B cell (primary cell): ENCODE measurements at regions not wholly inside any gene's neighbourhood (a gene's known extent, or its start where the extent isn't known, plus 50 kb on each side); places are given as distances from the start of the nearest gene placed in this dataset.

ENCODE experiments used
- CTCF ChIP-seq: fragments of 200-600 bp; IDR thresholded peaks from one replicate; pipeline ENCODE4 v1.8.0; 2022; ENCODE audit warnings: antibody characterized with exemption, mild to moderate bottlenecking
- EZH2 ChIP-seq: IDR thresholded peaks from 2 replicates; pipeline ENCODE4 v1.6.1; 2012; ENCODE audit warnings: borderline replicate concordance, low read depth, mild to moderate bottlenecking, moderate library complexity, low read length; ENCODE audit not compliant: insufficient read depth, poor library complexity, severe bottlenecking

GRCh38 chr2:138106606-138107005 lies 142.3 kb downstream of the HNMT start:
- no peak for TF ChIP-seq CTCF
- TF ChIP-seq EZH2, result no peak
